Pancreas (tissue), 10 donors: ENCODE measurements at regions not wholly inside any gene's neighbourhood (a gene's known extent, or its start where the extent isn't known, plus 50 kb on each side); places are given as distances from the start of the nearest gene placed in this dataset.

Source experiments
- ATAC-seq, 4 donors: fragments of 200-7000 bp; cut with Tn5 transposase; one replicate each; pipeline versions ENCODE4 v1.8.0 to v1.9.1; 2020; ENCODE audit warnings: mild to moderate bottlenecking in 4 of 4, moderate library complexity in 4 of 4
- DNase-seq, 6 donors: peaks; one replicate each; pipeline ENCODE4 v3.0.0-alpha.2; 2020
- FAIRE-seq: peaks from 2 replicates; lab custom pipeline; 2012; peaks lifted over from hg19 to GRCh38; lab: Jason Lieb, UNC
- H3K27ac ChIP-seq, 4 donors: fragments of 200-600 bp; sonication (generic); 1 replicate in 3 of 4; 2 replicates in 1 of 4; pipeline versions ENCODE4 v1.5.0 to v1.8.0; 2020
- H3K27me3 ChIP-seq, 4 donors: fragments of 200-600 bp; one replicate each; pipeline ENCODE4 v1.8.0; 2021
- H3K36me3 ChIP-seq, 3 donors: fragments of 200-600 bp; sonication (generic) in 1 of 3; one replicate each; pipeline versions ENCODE4 v1.5.0 to v1.8.0; 2020 to 2021
- H3K4me1 ChIP-seq, 3 donors: fragments of 200-600 bp; one replicate each; pipeline ENCODE4 v1.8.0; 2021
- H3K4me3 ChIP-seq, 4 donors: fragments of 200-600 bp; sonication (generic) in 2 of 4; one replicate each; pipeline versions ENCODE4 v1.5.0 to v1.8.0; 2020 to 2021
- H3K9me3 ChIP-seq, 4 donors: fragments of 200-600 bp; one replicate each; pipeline ENCODE4 v1.8.0; 2021
- CTCF ChIP-seq, 4 donors: fragments of 200-600 bp; sonication (generic) in 3 of 4; IDR thresholded peaks; one replicate each; pipeline versions ENCODE4 v1.5.0 to v1.8.0; 2021; ENCODE audit warnings: antibody characterized with exemption in 4 of 4
- WGBS, 2 donors: extraction: QIAGEN DNeasy Blood & Tissue Kit; methylation state at CpG; one replicate each; pipeline ENCODE4 v1.1.7; 2013; 5-methylcytosine and 5-hydroxymethylcytosine counted together
- intact Hi-C, 3 donors: fragments of 100-400 bp; cut with DNase I; formaldehyde crosslinking; loops; one replicate each; pipeline versions ENCODE4 v1.11.1 to v1.14.2; 2022
- donor health status: healthy with polysubstance abuse.
- donor health status: DM: no; HTN: no; CAD: no; lungs with moderate emphysema.
- donor health status: DM: no; HTN: no; CAD: no.
- donor health status: control.
- donor health status: control.
- donor health status: Bipolar disorder and iron deficiency.
- donor health status: DM: yes; HTN: yes; CAD: no.
- donor health status: DM: no; HTN: no; CAD: no.
- donor health status: DM: no; HTN: no; CAD: no.
- donor health status: DM: yes; HTN: yes; CAD: no.

GRCh38 chr15:62455441-62455921, 290.4 kb upstream of the C2CD4B start:
- Histone ChIP-seq H3K27ac (no peak overlapping the region), H3K4me3 (no peak overlapping the region), H3K4me1 (no peaks in the 10 kb centered on the region), H3K9me3 (no peaks in the 10 kb centered on the region), H3K36me3 (no peaks in the 10 kb centered on the region), H3K27me3 (no peaks in the 10 kb centered on the region)
- WGBS, 2 donors = 82 to 87% methylated on average over 11 to 12 of the region's 12 CpGs
- intact Hi-C loops = no loop called here
- FAIRE-seq (no peak), DNase-seq (no peak), ATAC-seq (no peak)
- TF ChIP-seq CTCF (IDR thresholded peaks at IDR 0.05) = no peak

GRCh38 chr15:62456011-62456920, 291.2 kb upstream of the C2CD4B start:
- no peak for FAIRE-seq
- H3K27me3 ChIP-seq = no peaks in the 10 kb centered on the region
- H3K36me3 ChIP-seq = no peaks in the 10 kb centered on the region
- H3K27ac ChIP-seq = no peak overlapping the region
- intact Hi-C loops = no loop called here
- no peaks in the 10 kb centered on the region for H3K9me3 ChIP-seq
- no peaks in the 10 kb centered on the region for H3K4me1 ChIP-seq
- TF ChIP-seq CTCF (IDR thresholded peaks at IDR 0.05) = no peak
- ATAC-seq = no peak
- H3K4me3 ChIP-seq = no peak overlapping the region
- DNase-seq = no peak
- WGBS, 2 donors = 90 to 94% methylated on average over 11 of the region's 11 CpGs

GRCh38 chr15:62457100-62457499, 292.0 kb upstream of the C2CD4B start:
- Histone ChIP-seq H3K4me3 (no peak overlapping the region), H3K9me3 (no peaks in the 10 kb centered on the region), H3K27me3 (no peaks in the 10 kb centered on the region), H3K27ac (no peak overlapping the region), H3K36me3 (no peaks in the 10 kb centered on the region), H3K4me1 (no peaks in the 10 kb centered on the region)
- no peak for TF ChIP-seq CTCF (IDR thresholded peaks at IDR 0.05)
- no peak for ATAC-seq
- intact Hi-C loops = no loop called here
- 91 to 92% methylated on average over 6 of the region's 6 CpGs for WGBS, 2 donors
- FAIRE-seq = no peak
- DNase-seq = no peak

GRCh38 chr15:62459875-62460274, 294.8 kb upstream of the C2CD4B start:
- ATAC-seq (no peak), FAIRE-seq (no peak), DNase-seq (no peak)
- no peaks in the 10 kb centered on the region for H3K4me1 ChIP-seq
- intact Hi-C loops = no loop called here
- no peak overlapping the region for H3K4me3 ChIP-seq
- H3K9me3 ChIP-seq = no peaks in the 10 kb centered on the region
- H3K36me3 ChIP-seq = no peaks in the 10 kb centered on the region
- H3K27ac ChIP-seq = no peak overlapping the region
- H3K27me3 ChIP-seq = no peaks in the 10 kb centered on the region
- TF ChIP-seq CTCF (IDR thresholded peaks at IDR 0.05) = no peak
- WGBS, 2 donors = 82 to 89% methylated on average over 6 of the region's 6 CpGs

- Histone ChIP-seq H3K27me3 (no peaks in the 10 kb centered on the region), H3K36me3 (no peaks in the 10 kb centered on the region), H3K9me3 (no peaks in the 10 kb centered on the region), H3K4me1 (no peaks in the 10 kb centered on the region), H3K4me3 (no peak overlapping the region), H3K27ac (no peak overlapping the region)
- no peak for FAIRE-seq
- WGBS, 2 donors = 75 to 91% methylated on average over 1 of the region's 1 CpG
- TF ChIP-seq CTCF (IDR thresholded peaks at IDR 0.05) = no peak
- ATAC-seq = no peak
- intact Hi-C loops = no loop called here
- no peak for DNase-seq
Measured at GRCh38 chr15:62462268-62462667, 297.2 kb upstream of the C2CD4B start.
